Stimulated activated CD4-positive, alpha-beta T cell treated with anti-CD3 and anti-CD28 coated beads, Interleukin-1b, Interleukin-23, amount 100 ng/mL, for 4 hours (primary cell): ENCODE measurements at regions not wholly inside any gene's neighbourhood (a gene's known extent, or its start where the extent isn't known, plus 50 kb on each side); places are given as distances from the start of the nearest gene placed in this dataset.

Experiments used
- DNase-seq, 2 donors: peaks; one replicate each; pipeline ENCODE4 v3.0.0-alpha.2; 2020; ENCODE audit warnings: low read depth in 2 of 2

- DNase-seq: no peak
Measured at GRCh38 chr15:39144613-39145499, 436.0 kb upstream of the THBS1 start.

DNA sequence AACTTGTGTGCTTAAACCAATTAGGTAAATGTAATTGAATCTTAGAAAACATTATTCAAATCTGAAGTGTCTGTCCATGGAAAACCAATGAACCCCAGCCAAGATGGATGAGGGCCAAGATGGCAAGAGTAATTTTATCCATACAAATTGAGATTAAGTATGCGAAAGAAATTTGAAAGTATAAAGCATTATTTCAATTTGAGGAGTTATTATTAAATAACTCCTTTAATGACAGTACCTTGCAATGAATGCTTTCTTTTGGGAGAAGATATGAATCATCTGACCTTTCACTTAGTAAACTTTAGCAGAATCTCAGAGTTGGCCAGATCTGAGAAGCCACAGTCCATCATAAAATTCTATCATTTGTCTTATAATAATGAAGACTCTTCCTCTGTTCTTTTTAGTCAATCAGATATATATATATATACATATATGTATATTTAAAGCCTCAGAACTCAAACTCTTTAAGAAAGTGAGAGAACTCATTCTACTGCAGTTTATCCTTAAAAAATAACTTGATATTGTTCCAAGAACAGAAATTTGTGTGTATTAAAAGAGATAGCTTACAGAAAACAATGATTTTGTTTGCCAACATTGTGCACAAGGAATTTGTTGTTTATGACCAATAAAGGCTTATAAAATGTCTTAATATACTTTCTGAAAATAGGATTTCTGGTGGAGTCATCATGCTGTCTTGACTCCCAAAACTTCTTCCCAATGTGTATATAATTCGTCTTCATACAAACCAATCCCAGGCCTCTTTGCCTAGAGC is 434.8 kb upstream of the THBS1 start:
- no peak for DNase-seq

DNA sequence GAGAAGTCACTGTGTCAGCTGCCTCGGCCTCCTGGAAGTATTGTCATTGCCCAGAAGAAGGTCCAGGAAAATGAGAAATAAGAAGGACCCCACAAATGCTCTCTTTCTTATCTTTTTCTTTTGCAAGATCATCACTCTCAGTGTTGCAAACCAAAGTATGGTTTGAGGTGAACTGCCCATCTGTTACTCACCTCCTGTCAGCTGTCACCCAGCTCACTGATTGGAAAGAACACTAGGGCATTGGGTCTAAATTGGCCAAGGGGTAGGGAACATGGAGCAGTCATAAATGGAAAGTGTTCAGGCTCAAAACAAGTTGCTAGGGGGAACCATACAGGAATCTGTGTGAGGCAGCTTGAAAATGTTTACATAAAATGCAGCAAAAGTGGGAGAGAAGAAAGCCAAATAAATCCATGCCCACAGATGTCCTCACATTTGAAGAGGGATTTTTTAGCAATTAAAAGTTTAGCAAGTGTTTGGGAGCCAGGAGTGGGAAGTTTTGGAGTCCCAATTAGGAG is 431.2 kb upstream of the THBS1 start:
- DNase-seq: no peak

- DNase-seq: no peak
Measured at GRCh38 chr15:39151545-39151944, 429.3 kb upstream of the THBS1 start.

DNA sequence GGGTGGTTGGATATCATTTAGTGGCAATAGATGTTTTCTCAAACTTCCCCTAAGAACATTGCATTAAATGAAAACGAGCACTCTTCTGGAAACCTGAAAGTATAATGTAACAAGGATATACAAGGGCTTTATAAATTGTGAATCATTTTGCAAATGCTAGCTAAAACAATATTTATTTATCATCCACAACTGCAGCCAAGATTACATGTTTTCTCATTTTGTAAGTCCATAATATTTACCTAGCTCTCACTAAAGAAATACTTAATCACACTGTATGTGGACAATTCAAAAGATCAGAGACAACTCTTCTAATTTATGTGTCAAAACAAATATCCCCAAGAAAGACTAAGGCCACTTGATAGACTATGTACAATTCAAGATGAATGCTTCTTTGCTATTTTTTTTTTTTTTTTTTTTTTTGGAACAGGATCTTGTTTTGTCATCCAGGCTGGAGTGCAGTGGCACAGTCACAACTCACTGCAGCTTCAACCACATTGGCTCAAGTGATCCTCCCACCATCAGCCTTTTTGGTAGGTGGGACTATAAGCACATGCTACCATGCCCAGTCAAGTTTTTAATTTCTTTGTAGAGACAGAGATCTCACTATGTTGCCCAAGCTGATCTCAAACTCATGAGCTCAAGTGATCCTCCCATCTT is 427.7 kb upstream of the THBS1 start:
- DNase-seq: no peak

DNA sequence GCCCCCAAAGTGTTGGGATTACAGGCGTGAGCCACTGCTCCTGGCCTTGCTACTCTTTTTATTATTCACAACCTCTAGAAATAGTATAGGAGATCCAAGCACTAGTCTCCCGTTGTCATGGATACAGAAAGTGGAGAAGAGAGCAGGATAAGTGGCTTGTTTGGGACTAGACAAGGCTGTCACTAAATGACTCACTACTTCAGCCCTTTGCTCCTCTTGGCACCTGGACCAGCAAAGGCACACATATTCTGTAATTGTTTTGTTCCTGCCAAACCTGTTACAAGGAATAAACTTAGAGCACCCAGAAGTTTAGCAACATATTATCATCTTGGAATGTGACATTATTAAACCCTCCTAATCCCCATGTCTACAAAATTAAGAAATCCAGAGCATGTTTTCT is 427.2 kb upstream of the THBS1 start:
- DNase-seq: no peak

GRCh38 chr15:39154227-39154638 is 426.6 kb upstream of the THBS1 start:
- DNase-seq: no peak

GRCh38 chr15:39154776-39155175 is 426.1 kb upstream of the THBS1 start:
- DNase-seq: no peak

GRCh38 chr15:39156166-39156565 is 424.7 kb upstream of the THBS1 start:
- DNase-seq: no peak

DNA sequence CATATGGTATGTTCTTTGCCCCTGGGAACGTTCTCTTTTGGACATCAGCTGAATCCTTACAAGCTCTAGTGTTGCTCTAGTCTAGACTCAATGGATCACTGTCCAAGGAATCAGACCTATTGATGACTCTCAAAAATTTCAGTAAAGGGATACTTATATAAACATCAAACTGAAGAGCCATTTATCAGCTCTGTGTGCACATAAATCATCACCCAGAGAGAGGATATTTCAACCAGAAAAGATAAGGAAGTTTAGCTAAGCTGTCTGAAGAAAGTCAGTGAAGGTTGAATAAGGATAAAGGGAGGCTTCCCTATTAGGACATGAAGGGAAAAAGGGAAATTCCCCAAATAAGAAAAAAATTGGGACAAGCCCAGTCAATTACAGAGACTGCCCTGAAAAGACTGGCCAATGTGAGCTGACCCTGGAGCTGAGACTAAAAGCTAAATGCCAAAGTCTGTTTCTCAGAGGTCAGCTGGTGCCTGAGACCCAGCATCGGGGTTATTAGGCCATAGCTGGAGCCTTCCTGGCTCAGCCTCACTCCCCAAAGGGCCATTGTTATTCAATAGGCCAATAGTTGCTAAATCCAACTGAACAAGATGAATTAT is 424.1 kb upstream of the THBS1 start:
- DNase-seq: no peak

GRCh38 chr15:39157882-39158281 is 423.0 kb upstream of the THBS1 start:
- no peak for DNase-seq

DNA sequence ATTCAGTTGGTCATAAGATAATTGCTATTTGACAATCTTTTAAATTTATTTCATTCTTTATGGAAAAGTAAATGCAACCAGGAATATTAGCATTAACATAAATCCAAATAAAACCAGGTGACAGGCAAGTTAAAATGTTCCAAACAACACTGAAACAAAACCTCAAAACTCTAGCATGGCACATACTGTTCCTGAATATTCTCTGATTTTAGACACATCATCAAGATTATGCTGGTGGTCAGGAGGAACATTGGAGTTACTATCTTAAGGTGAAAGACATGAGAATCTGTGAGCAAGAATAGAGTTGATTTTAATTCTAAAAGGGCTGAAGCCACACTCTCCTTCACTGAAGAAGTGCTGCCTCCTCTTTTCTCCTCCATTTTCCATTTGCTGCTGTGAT is 421.0 kb upstream of the THBS1 start:
- DNase-seq: no peak

DNA sequence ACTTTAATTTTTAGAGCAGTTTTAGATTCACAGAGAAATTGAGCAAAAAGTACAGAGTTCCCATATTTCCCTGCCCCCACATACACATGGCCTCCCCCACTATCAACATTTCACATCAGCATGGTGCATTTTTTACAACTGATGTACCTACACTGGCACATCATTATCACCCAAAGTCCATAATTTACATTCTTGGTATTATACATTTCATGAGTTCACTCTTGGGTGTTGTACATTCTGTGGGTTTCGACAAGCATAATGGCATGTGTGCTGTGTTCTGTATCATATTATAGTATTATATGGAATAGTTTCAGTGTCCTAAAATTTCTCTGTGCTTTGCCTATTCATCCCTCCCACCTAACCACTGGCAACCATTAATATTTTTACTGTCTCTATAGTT is 419.8 kb upstream of the THBS1 start:
- DNase-seq: no peak

GRCh38 chr15:39165020-39165706 is 415.7 kb upstream of the THBS1 start:
- no peak for DNase-seq

DNA sequence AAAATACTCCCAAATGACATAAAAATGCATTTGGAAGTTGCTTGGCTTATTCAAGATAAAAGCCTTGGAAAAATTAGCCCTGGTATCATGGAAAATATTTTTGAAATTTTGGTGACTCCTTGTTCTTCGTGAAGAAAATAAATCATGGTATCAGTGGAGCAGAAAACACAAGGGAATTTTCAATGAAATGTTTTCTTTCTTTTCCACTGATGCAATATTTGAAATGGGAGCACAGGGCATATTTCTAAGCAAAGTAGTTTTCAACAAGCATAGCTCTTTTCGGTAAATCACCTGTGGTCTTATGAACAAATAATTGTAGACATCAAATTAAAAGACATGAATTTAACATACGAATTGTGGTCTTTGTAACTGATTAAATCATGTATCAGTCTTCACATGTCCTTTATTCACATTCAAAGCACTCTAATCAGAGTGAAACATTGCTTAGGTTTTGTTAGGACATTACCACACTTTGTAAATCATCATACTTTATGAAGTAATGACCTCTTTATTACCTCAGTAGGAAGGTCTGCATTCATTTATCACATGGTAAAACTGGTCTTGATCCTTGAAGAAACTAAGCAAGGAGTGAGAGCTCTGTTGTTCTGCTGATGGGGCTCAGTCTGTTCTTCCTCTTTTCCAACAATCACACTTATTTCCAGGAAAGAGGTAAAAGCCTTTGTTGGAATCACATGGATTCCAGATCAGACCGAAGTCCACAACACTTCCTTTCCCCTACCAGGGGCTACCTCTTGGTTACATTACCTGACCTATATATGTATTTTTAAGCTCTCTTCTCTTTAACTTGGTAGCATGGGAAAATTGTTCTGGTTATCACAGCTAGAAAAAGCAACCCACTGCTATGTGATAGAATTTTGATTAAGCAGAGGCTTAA is 413.5 kb upstream of the THBS1 start:
- no peak for DNase-seq

DNA sequence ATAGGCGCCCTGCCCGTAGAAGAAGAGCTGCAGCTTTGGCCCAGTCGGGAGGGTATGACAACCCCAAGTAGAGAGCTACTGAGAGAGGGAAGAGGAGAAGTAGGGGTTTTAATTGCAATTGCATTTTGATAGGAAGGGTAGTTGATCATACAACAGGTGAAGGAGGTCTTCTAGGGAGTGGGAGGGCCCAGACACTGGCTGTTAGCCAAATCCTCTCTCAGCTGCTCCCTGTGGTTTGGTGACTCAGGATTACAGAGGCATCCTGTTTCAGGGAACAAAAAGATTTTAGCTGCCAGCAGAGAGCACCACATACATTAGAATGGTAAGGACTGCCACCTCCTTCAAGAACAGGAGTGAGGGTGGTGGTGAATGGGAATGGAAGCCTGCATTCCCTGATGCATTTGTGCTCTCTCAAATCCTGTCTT is 408.9 kb upstream of the THBS1 start:
- peak in 1 of 2 donors; percentile 1 for DNase-seq

DNA sequence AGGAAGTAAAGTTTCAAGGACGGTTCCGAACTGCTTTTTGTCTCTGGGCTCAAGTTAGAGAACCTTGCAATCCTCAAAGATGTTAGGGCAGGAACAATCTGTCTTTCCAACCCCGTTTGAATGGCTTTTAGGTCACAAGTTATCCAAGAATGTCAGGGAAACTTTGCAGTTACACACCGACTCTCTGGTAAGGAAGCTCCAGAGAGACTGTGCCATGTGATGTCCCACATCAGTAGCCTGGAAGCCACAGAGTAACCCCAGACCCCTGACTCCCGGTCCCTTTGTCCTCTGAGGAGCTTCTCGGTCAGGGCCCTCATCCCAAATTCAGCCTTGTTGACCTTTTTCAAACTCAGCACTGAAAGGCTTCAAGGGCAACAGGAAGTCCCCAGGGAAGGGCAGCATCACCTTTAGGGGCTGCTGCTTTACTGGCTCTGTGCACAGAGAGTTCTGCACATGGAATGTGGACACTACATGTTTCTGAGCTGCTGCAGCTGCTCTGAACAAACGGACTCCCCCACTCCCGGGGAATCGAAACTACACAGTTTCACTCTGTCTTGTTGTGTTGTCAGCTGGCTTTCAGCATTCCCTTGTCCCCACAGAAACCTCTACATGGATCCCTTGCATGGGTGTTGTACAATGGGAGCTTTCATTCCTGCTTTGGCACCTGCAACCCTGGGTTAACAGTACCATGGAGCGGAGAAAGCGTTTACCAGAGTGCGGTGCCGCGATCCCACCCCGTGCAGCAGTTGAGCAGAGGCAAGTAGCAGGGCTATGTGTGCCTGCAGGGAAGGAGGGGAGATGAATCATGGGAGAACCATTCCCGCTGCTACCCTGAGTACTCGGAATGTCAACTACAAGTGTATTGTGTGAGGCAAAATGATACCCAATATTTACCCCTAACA is 408.2 kb upstream of the THBS1 start:
- DNase-seq: no peak

DNA sequence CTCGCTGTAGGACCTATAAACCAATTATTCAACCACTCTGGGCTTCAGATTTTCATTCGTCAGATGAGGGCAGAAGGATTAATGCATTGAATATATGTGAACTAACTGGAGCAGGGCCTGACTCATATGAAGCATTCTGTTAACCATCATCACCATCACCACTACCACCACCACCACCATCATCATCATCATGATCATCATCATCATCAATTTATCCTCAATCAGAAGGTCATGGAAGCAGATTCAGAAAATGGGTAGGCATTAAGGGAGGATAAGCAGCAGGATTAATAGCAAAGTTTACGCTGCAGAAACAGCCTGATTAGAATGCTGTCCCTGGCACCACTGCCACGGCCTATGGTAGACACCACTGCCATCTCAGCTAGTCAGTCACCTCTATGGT is 407.5 kb upstream of the THBS1 start:
- DNase-seq: no peak

GRCh38 chr15:39174332-39174731 is 406.5 kb upstream of the THBS1 start:
- no peak for DNase-seq
